ENCODE measurements at regions not wholly inside any gene's neighbourhood (a gene's known extent, or its start where the extent isn't known, plus 50 kb on each side); places are given as distances from the start of the nearest gene placed in this dataset.

- H3K4me3 ChIP-seq (ENCODE audit: severe bottlenecking): no peak overlapping the region
- no peaks in the 10 kb centered on the region for H3K27me3 ChIP-seq (ENCODE audit: insufficient read depth, poor library complexity, severe bottlenecking)
- no peak for TF ChIP-seq CTCF (IDR thresholded peaks at IDR 0.05; ENCODE audit: poor library complexity, severe bottlenecking)
- no peaks in the 10 kb centered on the region for H3K9me3 ChIP-seq (ENCODE audit: severe bottlenecking)
- no peak for ATAC-seq (ENCODE audit: low read depth)
- no peak for DNase-seq (ENCODE audit: low spot score)
- H3K4me1 ChIP-seq (ENCODE audit: insufficient read depth, poor library complexity, severe bottlenecking): no peaks in the 10 kb centered on the region
- no peak overlapping the region for H3K27ac ChIP-seq (ENCODE audit: poor library complexity, severe bottlenecking)
- no peaks in the 10 kb centered on the region for H3K36me3 ChIP-seq (ENCODE audit: low read depth)
Measured at GRCh38 chr20:19004975-19005374, 191.4 kb downstream of the SCP2D1 start.

- ATAC-seq (ENCODE audit: low read depth) (no peak), DNase-seq (ENCODE audit: low spot score) (no peak)
- TF ChIP-seq CTCF (IDR thresholded peaks at IDR 0.05; ENCODE audit: poor library complexity, severe bottlenecking): no peak
- H3K9me3 ChIP-seq (ENCODE audit: severe bottlenecking): no peaks in the 10 kb centered on the region
- H3K27me3 ChIP-seq (ENCODE audit: insufficient read depth, poor library complexity, severe bottlenecking): no peaks in the 10 kb centered on the region
- no peaks in the 10 kb centered on the region for H3K4me1 ChIP-seq (ENCODE audit: insufficient read depth, poor library complexity, severe bottlenecking)
- H3K36me3 ChIP-seq (ENCODE audit: low read depth): no peaks in the 10 kb centered on the region
- no peak overlapping the region for H3K27ac ChIP-seq (ENCODE audit: poor library complexity, severe bottlenecking)
- no peak overlapping the region for H3K4me3 ChIP-seq (ENCODE audit: severe bottlenecking)
Measured at GRCh38 chr20:19008497-19008896, 194.9 kb downstream of the SCP2D1 start.

- ATAC-seq (ENCODE audit: low read depth): no peak
- no peak for DNase-seq (ENCODE audit: low spot score)
- Histone ChIP-seq H3K4me1 (ENCODE audit: insufficient read depth, poor library complexity, severe bottlenecking) (no peaks in the 10 kb centered on the region), H3K27me3 (ENCODE audit: insufficient read depth, poor library complexity, severe bottlenecking) (no peaks in the 10 kb centered on the region), H3K27ac (ENCODE audit: poor library complexity, severe bottlenecking) (no peak overlapping the region), H3K36me3 (ENCODE audit: low read depth) (no peaks in the 10 kb centered on the region), H3K9me3 (ENCODE audit: severe bottlenecking) (no peaks in the 10 kb centered on the region), H3K4me3 (ENCODE audit: severe bottlenecking) (no peak overlapping the region)
- no peak for TF ChIP-seq CTCF (IDR thresholded peaks at IDR 0.05; ENCODE audit: poor library complexity, severe bottlenecking)
Measured at GRCh38 chr20:19009081-19009688, 195.6 kb downstream of the SCP2D1 start.

- Histone ChIP-seq H3K36me3 (ENCODE audit: low read depth) (no peaks in the 10 kb centered on the region), H3K4me3 (ENCODE audit: severe bottlenecking) (no peak overlapping the region), H3K27me3 (ENCODE audit: insufficient read depth, poor library complexity, severe bottlenecking) (no peaks in the 10 kb centered on the region), H3K4me1 (ENCODE audit: insufficient read depth, poor library complexity, severe bottlenecking) (no peaks in the 10 kb centered on the region), H3K27ac (ENCODE audit: poor library complexity, severe bottlenecking) (no peak overlapping the region), H3K9me3 (ENCODE audit: severe bottlenecking) (no peaks in the 10 kb centered on the region)
- no peak for DNase-seq (ENCODE audit: low spot score)
- ATAC-seq (ENCODE audit: low read depth): no peak
- TF ChIP-seq CTCF (IDR thresholded peaks at IDR 0.05; ENCODE audit: poor library complexity, severe bottlenecking): no peak
Measured at GRCh38 chr20:19012676-19013075, 199.1 kb downstream of the SCP2D1 start.

- TF ChIP-seq CTCF (IDR thresholded peaks at IDR 0.05; ENCODE audit: poor library complexity, severe bottlenecking): no peak
- ATAC-seq (ENCODE audit: low read depth) (no peak), DNase-seq (ENCODE audit: low spot score) (no peak)
- H3K27me3 ChIP-seq (ENCODE audit: insufficient read depth, poor library complexity, severe bottlenecking): no peaks in the 10 kb centered on the region
- H3K4me1 ChIP-seq (ENCODE audit: insufficient read depth, poor library complexity, severe bottlenecking): no peaks in the 10 kb centered on the region
- no peak overlapping the region for H3K4me3 ChIP-seq (ENCODE audit: severe bottlenecking)
- no peaks in the 10 kb centered on the region for H3K36me3 ChIP-seq (ENCODE audit: low read depth)
- no peak overlapping the region for H3K27ac ChIP-seq (ENCODE audit: poor library complexity, severe bottlenecking)
- no peaks in the 10 kb centered on the region for H3K9me3 ChIP-seq (ENCODE audit: severe bottlenecking)
Measured at GRCh38 chr20:19013907-19014306, 198.5 kb upstream of the SLC24A3 start.
